Activated CD4-positive, alpha-beta T cell treated with anti-CD3 and anti-CD28 coated beads, Interleukin-2, Interleukin-4, amounts not matched to agents 100 ng/mL and 50 ng/mL, durations not matched to agents 16 hours and 8 hours (primary cell): ENCODE measurements at regions not wholly inside any gene's neighbourhood (a gene's known extent, or its start where the extent isn't known, plus 50 kb on each side); places are given as distances from the start of the nearest gene placed in this dataset.

Source experiments
- DNase-seq: peaks from one replicate; pipeline ENCODE4 v3.0.0-alpha.2; 2020; ENCODE audit warnings: low spot score

GRCh38 chrX:46298821-46299220, 246.4 kb downstream of the ZNF674 start:
- DNase-seq: no peak

- DNase-seq: no peak
Measured at GRCh38 chrX:46295963-46296362, 249.3 kb downstream of the ZNF674 start.

DNA sequence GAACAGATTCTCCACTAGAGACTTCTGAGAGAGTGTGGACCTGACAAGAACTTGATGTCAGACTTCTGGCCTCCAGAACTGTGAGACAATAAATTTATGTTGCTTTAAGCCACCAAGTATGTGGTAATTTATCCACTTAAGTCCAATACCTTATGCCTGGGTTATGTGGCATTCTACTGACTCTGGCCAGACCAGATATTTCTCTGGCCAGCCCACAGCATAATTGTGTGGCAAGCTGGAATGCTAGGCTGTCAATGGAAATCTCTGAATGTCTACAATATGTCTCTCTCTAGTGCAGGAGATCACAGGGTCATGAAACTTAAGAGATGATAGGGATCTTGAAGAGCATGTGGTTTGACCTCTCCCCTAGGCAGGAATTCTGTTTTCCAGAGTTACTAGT, 251.0 kb downstream of the ZNF674 start:
- no peak for DNase-seq

- peak; percentile 38 for DNase-seq
Measured at GRCh38 chrX:46279925-46280313, 265.3 kb downstream of the ZNF674 start.

- peak; percentile 42 for DNase-seq
Measured at GRCh38 chrX:46279214-46279924, 265.9 kb downstream of the ZNF674 start.

DNA sequence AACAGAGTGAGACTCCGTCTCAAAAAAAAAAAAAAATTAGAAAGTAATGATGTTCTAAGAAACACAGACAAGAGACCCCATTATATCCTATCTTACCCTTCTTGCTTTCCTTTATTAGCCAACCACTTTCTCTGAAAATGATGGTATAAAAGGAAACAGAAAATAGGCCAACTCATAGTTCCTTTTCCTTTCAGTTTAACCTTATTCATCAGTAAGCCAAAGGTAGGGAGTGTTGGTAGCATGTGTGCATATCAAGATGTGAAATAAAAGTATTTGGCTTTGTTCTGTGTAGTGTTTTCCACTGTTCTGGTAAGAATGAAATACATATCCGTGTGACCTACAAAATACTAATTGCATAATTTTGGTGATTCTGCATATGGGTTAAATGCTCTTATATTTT, 266.6 kb downstream of the ZNF674 start:
- DNase-seq: peak; percentile 5

DNA sequence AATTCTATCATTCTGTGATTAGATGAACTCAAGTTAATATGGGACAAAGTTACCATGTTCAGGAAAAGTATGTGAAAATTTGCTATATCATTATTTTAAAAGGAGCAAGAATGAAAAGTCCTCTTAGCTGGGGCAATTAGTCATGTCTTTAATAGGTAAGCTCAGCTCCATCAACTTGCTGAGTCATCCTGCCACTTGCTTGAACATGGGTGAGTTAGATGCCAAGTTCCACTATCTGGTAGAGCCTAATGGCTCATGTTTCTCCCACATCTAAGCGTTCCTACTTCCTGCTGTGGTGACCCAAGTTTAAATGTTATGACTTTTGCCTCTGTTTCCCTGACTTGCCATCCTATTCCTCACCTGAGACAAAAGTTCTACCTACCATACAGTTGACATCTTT, 276.8 kb downstream of the ZNF674 start:
- DNase-seq: peak; percentile 27

- DNase-seq: no peak
Measured at GRCh38 chrX:46263494-46263893, 281.7 kb downstream of the ZNF674 start.

- no peak for DNase-seq
Measured at GRCh38 chrX:46262304-46262703, 282.9 kb downstream of the ZNF674 start.

DNA sequence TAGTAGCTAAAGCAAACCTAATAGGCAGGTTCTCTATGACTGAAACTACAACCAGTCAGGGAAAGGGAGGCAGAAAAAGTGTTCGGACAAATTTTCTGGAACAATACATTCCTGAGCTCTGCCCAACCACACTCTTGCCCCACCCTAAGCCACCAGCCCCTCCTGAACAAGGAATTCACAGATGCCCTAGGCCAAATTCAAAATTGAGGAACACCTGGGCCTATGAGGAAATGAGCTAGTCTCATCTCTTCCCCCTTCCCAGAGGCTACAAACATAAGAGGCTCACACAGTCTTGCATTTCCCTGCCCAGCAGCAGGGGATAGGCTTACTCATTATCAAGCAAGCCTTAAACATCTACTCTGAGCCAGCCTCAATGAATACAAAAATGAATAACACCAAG, 284.7 kb downstream of the ZNF674 start:
- no peak for DNase-seq

DNA sequence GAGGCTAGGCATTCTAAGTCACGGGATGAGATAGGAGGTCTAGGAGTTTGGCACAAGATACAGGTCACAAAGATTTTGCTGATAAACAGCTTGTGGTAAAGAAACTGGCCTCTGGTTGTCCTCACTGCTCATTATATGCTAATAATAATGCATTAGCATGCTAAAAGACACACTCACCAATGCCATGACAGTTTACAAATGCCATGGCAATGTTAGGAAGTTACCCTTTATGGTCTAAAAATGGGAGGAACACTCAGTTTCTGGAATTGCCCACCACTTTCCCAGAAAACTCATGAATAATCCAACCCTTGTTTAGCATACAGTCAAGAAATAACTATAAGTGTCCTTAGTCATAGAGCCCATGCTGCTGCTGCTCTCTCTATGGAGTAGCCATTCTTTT, 286.9 kb downstream of the ZNF674 start:
- DNase-seq: no peak

GRCh38 chrX:46257451-46257879, 287.8 kb downstream of the ZNF674 start:
- DNase-seq: no peak

DNA sequence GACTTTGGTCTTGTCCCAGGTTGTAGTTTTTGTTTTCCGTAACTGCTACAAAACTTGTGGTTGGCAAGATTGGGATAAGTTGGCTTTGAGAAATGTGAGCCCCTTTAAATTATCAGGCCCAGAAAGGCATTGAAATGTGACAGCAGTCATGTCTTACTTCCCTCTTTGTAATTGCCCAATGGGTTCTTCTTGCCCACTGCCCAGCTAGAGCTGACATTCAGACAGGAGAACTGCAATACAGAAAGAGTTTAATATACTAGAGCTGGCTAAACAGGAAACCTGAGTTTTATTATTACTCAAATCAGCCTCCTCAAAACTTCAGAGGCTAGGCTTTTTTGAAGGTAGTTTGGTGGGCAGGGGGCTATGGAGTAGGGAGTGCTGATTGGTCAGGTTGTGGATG, 288.3 kb downstream of the ZNF674 start:
- DNase-seq: no peak

- DNase-seq: no peak
Measured at GRCh38 chrX:46255046-46255445, 290.2 kb downstream of the ZNF674 start.

GRCh38 chrX:46254641-46255040, 290.6 kb downstream of the ZNF674 start:
- DNase-seq: no peak

- DNase-seq: no peak
Measured at GRCh38 chrX:46251755-46252154, 293.5 kb downstream of the ZNF674 start.

DNA sequence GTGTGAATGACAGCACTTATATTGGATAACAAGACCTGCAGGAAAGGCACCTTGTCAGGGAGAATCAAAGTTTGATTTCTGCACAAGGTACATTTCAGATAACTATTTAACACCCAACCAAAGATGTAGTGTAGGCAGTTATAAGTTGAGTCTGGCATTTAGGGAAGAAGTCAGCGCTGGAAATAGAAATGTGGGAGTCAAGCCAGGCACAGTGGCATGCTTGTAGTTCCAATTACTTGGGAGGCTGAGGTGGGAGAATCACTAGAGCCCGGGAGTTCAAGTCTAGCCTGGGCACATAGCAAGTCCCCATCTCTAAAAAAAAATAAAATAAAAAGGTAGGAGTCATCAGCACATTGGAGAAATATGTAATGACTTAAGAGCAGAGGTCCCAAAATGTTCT, 295.1 kb downstream of the ZNF674 start:
- DNase-seq: no peak

GRCh38 chrX:46247456-46247855, 297.8 kb downstream of the ZNF674 start:
- no peak for DNase-seq

GRCh38 chrX:46244451-46244850, 300.8 kb downstream of the ZNF674 start:
- DNase-seq: no peak

- DNase-seq: no peak
Measured at GRCh38 chrX:46236411-46236810, 308.8 kb downstream of the ZNF674 start.

DNA sequence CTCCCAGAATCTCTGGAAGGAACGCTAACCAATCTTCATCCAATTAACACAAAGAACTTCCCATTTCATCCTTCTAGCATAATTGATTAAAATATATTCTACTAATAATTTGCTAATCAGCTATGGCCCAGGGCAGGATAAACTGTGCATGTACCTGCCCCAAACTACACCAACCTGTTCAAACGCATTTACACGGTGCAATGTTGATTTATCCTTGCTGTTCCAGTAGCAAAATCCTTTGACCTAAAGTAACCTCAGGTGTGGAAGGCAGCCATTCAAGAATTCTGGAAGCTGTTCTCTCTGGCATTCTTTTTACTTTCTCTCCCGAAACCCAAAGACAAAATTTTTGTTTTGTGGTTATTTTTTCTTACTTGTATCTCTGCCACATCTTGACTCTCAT, 309.4 kb downstream of the ZNF674 start:
- no peak for DNase-seq

- no peak for DNase-seq
Measured at GRCh38 chrX:46234775-46235174, 310.4 kb downstream of the ZNF674 start.

- DNase-seq: no peak
Measured at GRCh38 chrX:46228389-46228788, 316.8 kb downstream of the ZNF674 start.

GRCh38 chrX:46226422-46226821, 318.8 kb downstream of the ZNF674 start:
- no peak for DNase-seq
